Fibroblast of mammary gland (primary cell): ENCODE measurements at regions not wholly inside any gene's neighbourhood (a gene's known extent, or its start where the extent isn't known, plus 50 kb on each side); places are given as distances from the start of the nearest gene placed in this dataset.

Experiments used
- DNase-seq: peaks from one replicate; pipeline ENCODE4 v3.0.0-alpha.2; 2010; ENCODE audit warnings: low read depth
- H3K4me3 ChIP-seq: 2 replicates; pipeline ENCODE4 v1.5.1; 2011; ENCODE audit warnings: low read depth, mild to moderate bottlenecking, low read length, moderate library complexity; ENCODE audit not compliant: control insufficient read depth
- TF ChIP-seq, protein P1 (sequence below): conservative IDR thresholded peaks from 2 replicates; pipeline ENCODE4 v1.5.1; 2011; ENCODE audit warnings: low read depth, low read length, inconsistent platforms; ENCODE audit not compliant: control insufficient read depth, insufficient read depth

DNA sequence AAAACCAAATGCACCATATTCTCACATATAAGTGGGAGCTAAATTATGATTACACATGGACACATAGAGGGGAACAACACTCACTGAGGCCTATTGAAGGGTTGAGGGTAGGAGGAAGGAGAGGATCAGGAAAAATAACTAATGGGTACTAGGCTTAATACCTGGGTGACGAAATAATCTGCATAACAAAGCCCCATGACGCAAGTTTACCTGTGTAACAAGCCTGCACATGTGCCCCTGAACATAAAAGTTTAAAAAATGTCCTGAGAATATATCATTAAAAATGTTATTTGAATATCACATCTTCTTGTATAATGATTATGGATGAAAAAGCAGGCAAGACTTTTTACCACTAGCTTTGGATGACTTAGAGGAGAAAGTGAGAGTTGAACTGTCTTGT is 138.0 kb upstream of the NOVA1 start:
- TF ChIP-seq, protein P1, sequence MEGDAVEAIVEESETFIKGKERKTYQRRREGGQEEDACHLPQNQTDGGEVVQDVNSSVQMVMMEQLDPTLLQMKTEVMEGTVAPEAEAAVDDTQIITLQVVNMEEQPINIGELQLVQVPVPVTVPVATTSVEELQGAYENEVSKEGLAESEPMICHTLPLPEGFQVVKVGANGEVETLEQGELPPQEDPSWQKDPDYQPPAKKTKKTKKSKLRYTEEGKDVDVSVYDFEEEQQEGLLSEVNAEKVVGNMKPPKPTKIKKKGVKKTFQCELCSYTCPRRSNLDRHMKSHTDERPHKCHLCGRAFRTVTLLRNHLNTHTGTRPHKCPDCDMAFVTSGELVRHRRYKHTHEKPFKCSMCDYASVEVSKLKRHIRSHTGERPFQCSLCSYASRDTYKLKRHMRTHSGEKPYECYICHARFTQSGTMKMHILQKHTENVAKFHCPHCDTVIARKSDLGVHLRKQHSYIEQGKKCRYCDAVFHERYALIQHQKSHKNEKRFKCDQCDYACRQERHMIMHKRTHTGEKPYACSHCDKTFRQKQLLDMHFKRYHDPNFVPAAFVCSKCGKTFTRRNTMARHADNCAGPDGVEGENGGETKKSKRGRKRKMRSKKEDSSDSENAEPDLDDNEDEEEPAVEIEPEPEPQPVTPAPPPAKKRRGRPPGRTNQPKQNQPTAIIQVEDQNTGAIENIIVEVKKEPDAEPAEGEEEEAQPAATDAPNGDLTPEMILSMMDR = no peak
- no peak for DNase-seq
- no peak overlapping the region for H3K4me3 ChIP-seq

DNA sequence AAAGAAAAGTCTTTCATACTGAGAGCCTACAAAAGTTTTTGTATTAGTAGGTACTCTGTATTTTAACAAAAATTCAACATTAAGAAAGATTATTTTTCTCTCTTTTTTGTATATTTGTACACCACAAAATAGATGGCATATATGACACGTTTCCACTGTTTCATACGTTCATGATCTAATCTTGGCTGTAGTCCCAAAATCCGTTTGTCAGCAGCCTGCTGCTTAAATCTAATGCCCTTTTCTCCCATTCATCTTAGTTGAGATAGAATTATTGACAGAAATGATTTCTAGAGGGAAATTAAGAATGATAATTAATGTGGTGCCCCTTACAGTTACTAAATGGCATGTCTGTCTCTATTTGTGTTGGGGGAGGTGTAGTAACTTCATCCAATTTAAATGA is 140.7 kb upstream of the NOVA1 start:
- no peak overlapping the region for H3K4me3 ChIP-seq
- TF ChIP-seq, protein P1 = no peak
- DNase-seq = peak; percentile 44

- TF ChIP-seq, protein P1 = no peak
- H3K4me3 ChIP-seq = no peak overlapping the region
- DNase-seq = no peak
Measured at GRCh38 chr14:26741711-26742212, 143.9 kb upstream of the NOVA1 start.

- TF ChIP-seq, protein P1 = no peak
- no peak for DNase-seq
- H3K4me3 ChIP-seq = no peak overlapping the region
Measured at GRCh38 chr14:26743284-26743683, 145.5 kb upstream of the NOVA1 start.

GRCh38 chr14:26744903-26745302 is 147.1 kb upstream of the NOVA1 start:
- DNase-seq = no peak
- no peak overlapping the region for H3K4me3 ChIP-seq
- TF ChIP-seq, protein P1 = no peak

DNA sequence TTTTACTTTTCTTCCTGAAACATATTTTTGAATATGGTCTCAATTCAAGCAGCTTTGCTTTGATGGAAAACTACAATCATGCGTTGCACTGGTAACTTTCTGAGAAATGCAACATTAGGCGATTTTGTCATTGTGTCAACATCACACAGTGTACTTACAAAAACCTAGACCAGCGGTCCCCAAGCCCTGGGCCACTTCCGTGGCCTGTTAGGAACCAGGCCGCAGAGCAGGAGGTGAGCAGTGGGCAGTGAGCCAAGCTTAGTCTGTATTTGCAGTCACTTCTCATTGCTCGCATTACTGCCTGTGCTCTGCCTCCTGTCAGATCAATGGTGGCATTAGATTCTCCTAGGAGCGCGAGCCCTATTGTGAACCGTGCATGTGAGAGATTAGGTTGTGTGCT is 163.7 kb upstream of the NOVA1 start:
- H3K4me3 ChIP-seq = no peak overlapping the region
- TF ChIP-seq, protein P1 = no peak
- DNase-seq = no peak

- TF ChIP-seq, protein P1 = no peak
- H3K4me3 ChIP-seq = no peak overlapping the region
- DNase-seq = peak; percentile 65
Measured at GRCh38 chr14:26765301-26765700, 167.5 kb upstream of the NOVA1 start.
